Kidney epithelial cell (primary cell): ENCODE measurements at regions not wholly inside any gene's neighbourhood (a gene's known extent, or its start where the extent isn't known, plus 50 kb on each side); places are given as distances from the start of the nearest gene placed in this dataset.

Experiments used
- DNase-seq: peaks from one replicate; pipeline ENCODE4 v3.0.0-alpha.2; 2010; ENCODE audit warnings: low read depth
- H3K27me3 ChIP-seq: 2 replicates; pipeline ENCODE4 v1.6.0; 2011; ENCODE audit warnings: low read length; ENCODE audit not compliant: control insufficient read depth, insufficient read depth
- H3K36me3 ChIP-seq: 2 replicates; pipeline ENCODE4 v1.5.1; 2011; ENCODE audit warnings: low read length; ENCODE audit not compliant: control insufficient read depth, insufficient read depth
- H3K4me3 ChIP-seq: 2 replicates; pipeline ENCODE4 v1.5.1; 2011; ENCODE audit warnings: low read depth, mild to moderate bottlenecking, control low read depth, low read length
- TF ChIP-seq, protein P1 (sequence below): IDR thresholded peaks from 2 replicates; pipeline ENCODE4 v1.5.1; 2011; ENCODE audit warnings: mild to moderate bottlenecking, moderate library complexity, low read length, control low read depth, inconsistent platforms; ENCODE audit not compliant: insufficient read depth, poor library complexity, severe bottlenecking

DNA sequence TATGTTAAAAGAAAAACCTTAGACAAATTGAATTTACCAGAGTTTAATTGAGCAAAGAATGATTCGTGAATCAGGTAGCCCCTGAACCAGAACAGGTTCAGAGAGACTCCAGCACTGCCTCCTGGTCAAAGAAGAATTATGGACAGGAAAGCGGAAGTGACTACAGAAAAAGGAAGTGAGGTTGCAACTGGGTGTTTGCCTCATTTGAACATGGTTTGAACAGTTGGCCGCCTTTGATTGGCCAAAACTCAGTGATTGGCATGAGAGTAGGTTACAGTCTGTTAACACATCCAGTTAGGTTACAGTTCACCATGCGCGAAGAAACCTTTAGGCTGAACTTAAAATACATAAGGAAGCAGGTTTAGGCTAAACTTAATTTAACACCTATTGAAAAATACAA, 248.8 kb downstream of the TFAP2A start:
- Histone ChIP-seq H3K4me3 (no peak overlapping the region), H3K27me3 (no peaks in the 10 kb centered on the region), H3K36me3 (no peaks in the 10 kb centered on the region)
- TF ChIP-seq, protein P1, sequence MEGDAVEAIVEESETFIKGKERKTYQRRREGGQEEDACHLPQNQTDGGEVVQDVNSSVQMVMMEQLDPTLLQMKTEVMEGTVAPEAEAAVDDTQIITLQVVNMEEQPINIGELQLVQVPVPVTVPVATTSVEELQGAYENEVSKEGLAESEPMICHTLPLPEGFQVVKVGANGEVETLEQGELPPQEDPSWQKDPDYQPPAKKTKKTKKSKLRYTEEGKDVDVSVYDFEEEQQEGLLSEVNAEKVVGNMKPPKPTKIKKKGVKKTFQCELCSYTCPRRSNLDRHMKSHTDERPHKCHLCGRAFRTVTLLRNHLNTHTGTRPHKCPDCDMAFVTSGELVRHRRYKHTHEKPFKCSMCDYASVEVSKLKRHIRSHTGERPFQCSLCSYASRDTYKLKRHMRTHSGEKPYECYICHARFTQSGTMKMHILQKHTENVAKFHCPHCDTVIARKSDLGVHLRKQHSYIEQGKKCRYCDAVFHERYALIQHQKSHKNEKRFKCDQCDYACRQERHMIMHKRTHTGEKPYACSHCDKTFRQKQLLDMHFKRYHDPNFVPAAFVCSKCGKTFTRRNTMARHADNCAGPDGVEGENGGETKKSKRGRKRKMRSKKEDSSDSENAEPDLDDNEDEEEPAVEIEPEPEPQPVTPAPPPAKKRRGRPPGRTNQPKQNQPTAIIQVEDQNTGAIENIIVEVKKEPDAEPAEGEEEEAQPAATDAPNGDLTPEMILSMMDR: no peak
- no peak for DNase-seq

DNA sequence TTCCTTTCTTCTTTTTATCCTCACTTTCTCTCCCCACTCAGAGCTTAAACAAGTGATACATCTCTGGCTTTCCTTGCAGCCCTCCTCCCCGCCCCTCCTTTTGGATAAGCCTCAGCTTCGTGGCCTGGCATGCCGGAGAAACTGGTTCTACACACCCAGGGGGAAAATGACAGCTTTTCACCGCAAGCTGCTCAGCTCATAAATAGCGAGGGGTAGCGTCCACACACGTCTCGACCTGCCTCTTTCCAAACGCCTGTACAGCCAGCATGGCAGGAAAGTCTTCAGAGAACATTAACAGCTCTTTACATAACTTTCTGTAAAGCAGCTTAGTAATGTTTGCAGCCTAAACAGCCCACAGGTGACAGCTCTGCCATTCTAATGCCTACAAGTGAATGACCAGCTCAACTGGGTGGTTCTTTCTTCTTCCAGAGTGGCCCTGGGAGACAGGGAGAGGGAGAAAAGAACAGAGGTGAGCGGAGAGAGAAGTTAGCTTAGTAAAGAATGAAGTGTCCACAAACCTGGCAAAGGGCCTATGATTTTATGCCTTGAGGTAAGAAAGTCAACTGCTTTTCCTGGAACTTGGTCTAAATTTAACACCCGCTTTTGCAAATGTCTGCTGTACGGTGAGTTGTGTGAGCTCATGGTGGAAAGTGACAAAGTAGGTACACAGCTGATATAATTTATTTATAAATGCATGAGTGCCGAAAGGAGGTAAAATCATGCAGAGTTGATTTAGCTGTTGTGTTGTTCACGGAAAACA, 251.5 kb downstream of the TFAP2A start:
- DNase-seq: no peak
- Histone ChIP-seq H3K36me3 (no peaks in the 10 kb centered on the region), H3K27me3 (no peaks in the 10 kb centered on the region), H3K4me3 (no peak overlapping the region)
- TF ChIP-seq, protein P1: no peak

DNA sequence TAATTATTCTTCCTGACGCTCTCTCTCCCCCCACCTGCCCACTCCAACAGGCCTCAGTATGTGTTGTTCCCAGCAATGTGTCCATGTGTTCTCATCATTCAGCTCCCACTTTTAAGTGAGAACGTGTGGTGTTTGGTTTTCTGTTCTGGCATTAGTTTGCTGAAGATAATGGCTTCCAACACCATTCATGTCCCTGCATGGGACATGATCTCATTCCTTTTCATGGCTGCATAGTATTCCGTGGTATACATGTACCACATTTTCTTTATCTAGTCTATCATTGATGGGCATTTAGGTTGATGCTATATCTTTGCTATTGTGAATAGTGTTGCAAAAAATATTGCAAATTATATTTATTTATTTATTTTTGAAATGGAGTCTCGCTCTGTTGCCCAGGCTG, 258.0 kb downstream of the TFAP2A start:
- no peaks in the 10 kb centered on the region for H3K27me3 ChIP-seq
- no peak for DNase-seq
- TF ChIP-seq, protein P1: no peak

DNA sequence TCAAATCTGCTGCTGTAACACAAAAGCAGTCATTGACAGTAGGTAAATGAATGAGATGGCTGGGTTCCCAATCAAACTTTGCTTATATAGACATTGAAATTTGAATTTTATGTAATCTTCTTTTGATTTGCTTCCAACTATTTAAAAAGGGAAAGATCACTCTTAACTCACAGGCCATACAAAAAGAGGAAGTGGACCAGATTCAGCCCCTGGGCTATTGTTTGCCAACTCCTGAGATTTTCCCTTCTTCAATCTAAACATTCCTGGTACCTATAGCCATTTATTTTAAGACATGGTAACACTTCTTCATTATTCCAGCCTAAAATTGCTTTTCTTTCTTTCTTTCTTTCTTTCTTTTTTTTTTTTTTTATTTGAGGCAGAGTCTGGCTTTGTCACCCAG, 260.6 kb downstream of the TFAP2A start:
- TF ChIP-seq, protein P1: no peak
- Histone ChIP-seq H3K4me3 (no peak overlapping the region), H3K36me3 (no peaks in the 10 kb centered on the region), H3K27me3 (no peaks in the 10 kb centered on the region)
- DNase-seq: no peak

More for the DNA sequence above, 258.0 kb downstream of the TFAP2A start:
- no peak overlapping the region for H3K4me3 ChIP-seq
- no peaks in the 10 kb centered on the region for H3K36me3 ChIP-seq

DNA sequence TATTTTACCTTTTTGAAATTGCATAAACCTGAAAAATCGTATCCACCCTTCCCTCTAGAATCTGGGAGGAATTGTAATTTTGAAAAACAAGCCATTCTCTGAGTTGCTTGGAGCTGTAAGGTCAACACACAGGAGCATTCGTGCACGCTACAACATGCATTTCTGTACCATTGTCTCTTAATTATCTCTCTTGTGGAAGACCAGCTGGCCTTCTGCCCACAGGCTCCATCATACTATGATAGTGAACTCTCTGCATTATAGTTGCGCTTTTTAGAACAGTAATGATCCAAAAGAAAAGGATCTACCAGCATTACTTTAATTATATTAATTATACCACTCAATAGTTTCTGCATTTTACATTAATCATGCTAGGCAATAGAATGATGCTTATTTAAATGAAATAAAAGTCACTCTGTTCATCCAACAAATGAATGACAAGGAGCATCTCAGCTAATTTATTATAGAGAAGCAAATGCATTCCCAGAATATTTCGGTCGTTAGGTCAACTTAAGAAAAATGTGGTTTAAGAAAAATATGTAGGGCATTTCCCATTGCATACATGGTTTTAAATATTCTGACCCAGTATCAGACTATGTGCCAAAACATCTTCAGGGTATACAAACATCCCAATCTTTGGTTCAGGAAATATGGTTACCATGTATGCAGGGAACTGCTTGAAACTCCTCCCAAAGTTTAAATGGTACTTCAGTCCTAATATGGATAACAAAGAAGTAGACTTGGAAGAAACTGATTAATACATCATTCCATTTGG, 263.5 kb downstream of the TFAP2A start:
- TF ChIP-seq, protein P1: no peak
- no peak for DNase-seq
- H3K4me3 ChIP-seq: no peak overlapping the region

More for the DNA sequence above, 263.5 kb downstream of the TFAP2A start:
- H3K36me3 ChIP-seq: no peaks in the 10 kb centered on the region
- no peaks in the 10 kb centered on the region for H3K27me3 ChIP-seq
